ENCODE measurements at regions not wholly inside any gene's neighbourhood (a gene's known extent, or its start where the extent isn't known, plus 50 kb on each side); places are given as distances from the start of the nearest gene placed in this dataset.

DNA sequence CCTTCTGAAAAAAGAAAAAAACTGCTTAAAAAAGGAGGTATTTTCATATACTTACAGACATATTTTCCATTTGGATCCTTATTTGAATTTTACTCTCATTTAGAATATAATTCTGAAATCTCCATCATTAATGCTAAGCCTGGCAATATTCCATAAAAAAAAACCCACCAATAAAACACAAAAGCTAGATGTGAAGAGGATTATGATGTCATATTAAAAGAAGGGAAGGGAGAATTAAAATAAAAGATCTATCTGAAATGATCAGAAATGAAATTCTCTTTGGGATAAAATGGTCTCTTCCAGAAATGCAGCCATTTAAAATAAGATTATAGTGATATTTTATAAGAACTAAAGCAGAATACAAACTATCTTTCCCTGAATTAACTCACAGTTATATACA is 206.7 kb upstream of the CAMK1G start:
- Histone ChIP-seq H3K36me3 (no peaks in the 10 kb centered on the region), H3K4me1 (peaks cover 3% of the 10 kb centered on the region)
- intact Hi-C loops (cut with DNase I), result no loop called here

DNA sequence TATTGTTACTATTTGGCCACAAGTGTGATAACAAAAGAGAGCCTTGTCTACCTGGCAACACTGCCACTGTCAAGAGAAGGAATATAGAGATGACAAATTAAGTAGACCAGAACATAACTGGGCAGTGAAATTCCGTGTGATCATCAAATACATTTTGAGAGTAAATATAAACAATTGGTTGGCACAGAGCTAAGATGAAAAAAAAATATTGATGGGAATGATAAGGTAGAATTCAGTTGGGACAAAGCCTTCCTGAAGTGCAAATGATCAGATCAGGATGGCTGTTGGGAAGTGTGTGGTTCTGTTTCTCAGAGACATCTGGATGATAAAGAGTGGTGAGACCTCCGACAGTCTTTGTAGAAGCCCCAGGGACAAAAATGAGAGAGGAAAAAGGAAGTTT is 205.5 kb upstream of the CAMK1G start:
- peaks cover 15% of the 10 kb centered on the region for H3K4me1 ChIP-seq
- no peak for DNase-seq (ENCODE audit: extremely low spot score in 2 of 2)
- H3K27ac ChIP-seq, result no peak overlapping the region
- no peak overlapping the region for H3K4me3 ChIP-seq
- no peaks in the 10 kb centered on the region for H3K36me3 ChIP-seq
- no peaks in the 10 kb centered on the region for H3K9me3 ChIP-seq
- no peaks in the 10 kb centered on the region for H3K27me3 ChIP-seq
- TF ChIP-seq POLR2AphosphoS5 (IDR thresholded peaks at IDR 0.05; ENCODE audit: insufficient read depth in 1 of 2, low read depth in 1 of 2), result no peak
- TF ChIP-seq, protein P1, sequence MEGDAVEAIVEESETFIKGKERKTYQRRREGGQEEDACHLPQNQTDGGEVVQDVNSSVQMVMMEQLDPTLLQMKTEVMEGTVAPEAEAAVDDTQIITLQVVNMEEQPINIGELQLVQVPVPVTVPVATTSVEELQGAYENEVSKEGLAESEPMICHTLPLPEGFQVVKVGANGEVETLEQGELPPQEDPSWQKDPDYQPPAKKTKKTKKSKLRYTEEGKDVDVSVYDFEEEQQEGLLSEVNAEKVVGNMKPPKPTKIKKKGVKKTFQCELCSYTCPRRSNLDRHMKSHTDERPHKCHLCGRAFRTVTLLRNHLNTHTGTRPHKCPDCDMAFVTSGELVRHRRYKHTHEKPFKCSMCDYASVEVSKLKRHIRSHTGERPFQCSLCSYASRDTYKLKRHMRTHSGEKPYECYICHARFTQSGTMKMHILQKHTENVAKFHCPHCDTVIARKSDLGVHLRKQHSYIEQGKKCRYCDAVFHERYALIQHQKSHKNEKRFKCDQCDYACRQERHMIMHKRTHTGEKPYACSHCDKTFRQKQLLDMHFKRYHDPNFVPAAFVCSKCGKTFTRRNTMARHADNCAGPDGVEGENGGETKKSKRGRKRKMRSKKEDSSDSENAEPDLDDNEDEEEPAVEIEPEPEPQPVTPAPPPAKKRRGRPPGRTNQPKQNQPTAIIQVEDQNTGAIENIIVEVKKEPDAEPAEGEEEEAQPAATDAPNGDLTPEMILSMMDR (IDR thresholded peaks at IDR 0.05), result no peak
- no peak for TF ChIP-seq POLR2A (IDR thresholded peaks at IDR 0.05)
- intact Hi-C loops (cut with DNase I), result no loop called here

More for the DNA sequence above, 206.7 kb upstream of the CAMK1G start:
- Histone ChIP-seq H3K27ac (no peak overlapping the region), H3K27me3 (no peaks in the 10 kb centered on the region), H3K4me3 (no peak overlapping the region), H3K9me3 (no peaks in the 10 kb centered on the region)
- DNase-seq (ENCODE audit: extremely low spot score in 2 of 2), result no peak
- TF ChIP-seq, protein P1 (IDR thresholded peaks at IDR 0.05), result no peak
- no peak for TF ChIP-seq POLR2A (IDR thresholded peaks at IDR 0.05)
- TF ChIP-seq POLR2AphosphoS5 (IDR thresholded peaks at IDR 0.05; ENCODE audit: insufficient read depth in 1 of 2, low read depth in 1 of 2), result no peak

DNA sequence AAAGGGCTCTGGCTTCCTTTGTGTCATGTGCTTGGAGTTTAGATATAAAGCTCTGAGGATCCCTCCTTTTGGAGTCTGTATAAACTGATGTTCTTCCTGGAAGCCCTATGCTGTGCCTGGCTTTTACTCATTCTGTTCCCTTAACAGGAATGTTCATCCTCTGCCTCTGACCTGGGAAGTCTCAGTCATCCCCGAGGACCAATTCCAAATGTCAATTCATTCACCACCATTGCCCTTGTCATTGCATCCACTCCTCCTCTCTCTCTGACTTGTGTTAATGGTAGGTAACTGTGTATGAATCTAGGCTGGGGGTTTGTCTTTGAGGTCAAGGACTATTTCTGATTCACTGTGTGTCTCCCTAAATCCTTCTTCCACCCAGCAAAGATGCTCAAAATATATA is 204.2 kb upstream of the CAMK1G start:
- no peak overlapping the region for H3K4me3 ChIP-seq
- H3K36me3 ChIP-seq, result no peaks in the 10 kb centered on the region
- DNase-seq (ENCODE audit: extremely low spot score in 2 of 2), result no peak
- no peak overlapping the region for H3K27ac ChIP-seq
- H3K4me1 ChIP-seq, result peaks cover 18% of the 10 kb centered on the region
- no peaks in the 10 kb centered on the region for H3K27me3 ChIP-seq
- TF ChIP-seq, protein P1 (IDR thresholded peaks at IDR 0.05), result no peak
- no peak for TF ChIP-seq POLR2AphosphoS5 (IDR thresholded peaks at IDR 0.05; ENCODE audit: insufficient read depth in 1 of 2, low read depth in 1 of 2)
- TF ChIP-seq POLR2A (IDR thresholded peaks at IDR 0.05), result no peak
- intact Hi-C loops (cut with DNase I), result no loop called here
- no peaks in the 10 kb centered on the region for H3K9me3 ChIP-seq

DNA sequence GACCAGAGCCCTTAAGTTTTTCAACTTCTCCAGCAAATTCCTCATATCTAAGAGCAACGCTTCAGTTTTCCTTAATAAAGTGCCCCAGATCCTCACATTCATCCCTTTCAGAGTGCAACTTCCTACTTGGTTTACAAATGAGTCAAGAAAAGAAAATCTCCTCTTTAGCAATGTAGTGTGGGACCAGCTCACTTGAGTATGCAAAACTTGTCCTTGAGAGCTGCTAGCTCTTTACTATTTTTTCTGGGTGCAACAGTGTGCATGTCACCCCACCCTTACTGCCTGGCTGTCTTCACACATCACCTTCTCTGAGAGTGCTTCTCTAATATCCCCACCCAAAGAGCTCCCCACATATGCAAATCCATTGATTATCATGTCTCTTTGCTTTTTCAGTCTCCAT is 203.1 kb upstream of the CAMK1G start:
- TF ChIP-seq POLR2A (IDR thresholded peaks at IDR 0.05), result no peak
- TF ChIP-seq, protein P1 (IDR thresholded peaks at IDR 0.05), result no peak
- TF ChIP-seq POLR2AphosphoS5 (IDR thresholded peaks at IDR 0.05; ENCODE audit: insufficient read depth in 1 of 2, low read depth in 1 of 2), result no peak
- intact Hi-C loops (cut with DNase I), result no loop called here
- Histone ChIP-seq H3K4me1 (peaks cover 18% of the 10 kb centered on the region), H3K9me3 (no peaks in the 10 kb centered on the region), H3K36me3 (no peaks in the 10 kb centered on the region), H3K4me3 (no peak overlapping the region), H3K27me3 (no peaks in the 10 kb centered on the region), H3K27ac (no peak overlapping the region)
- DNase-seq (ENCODE audit: extremely low spot score in 2 of 2), result no peak

DNA sequence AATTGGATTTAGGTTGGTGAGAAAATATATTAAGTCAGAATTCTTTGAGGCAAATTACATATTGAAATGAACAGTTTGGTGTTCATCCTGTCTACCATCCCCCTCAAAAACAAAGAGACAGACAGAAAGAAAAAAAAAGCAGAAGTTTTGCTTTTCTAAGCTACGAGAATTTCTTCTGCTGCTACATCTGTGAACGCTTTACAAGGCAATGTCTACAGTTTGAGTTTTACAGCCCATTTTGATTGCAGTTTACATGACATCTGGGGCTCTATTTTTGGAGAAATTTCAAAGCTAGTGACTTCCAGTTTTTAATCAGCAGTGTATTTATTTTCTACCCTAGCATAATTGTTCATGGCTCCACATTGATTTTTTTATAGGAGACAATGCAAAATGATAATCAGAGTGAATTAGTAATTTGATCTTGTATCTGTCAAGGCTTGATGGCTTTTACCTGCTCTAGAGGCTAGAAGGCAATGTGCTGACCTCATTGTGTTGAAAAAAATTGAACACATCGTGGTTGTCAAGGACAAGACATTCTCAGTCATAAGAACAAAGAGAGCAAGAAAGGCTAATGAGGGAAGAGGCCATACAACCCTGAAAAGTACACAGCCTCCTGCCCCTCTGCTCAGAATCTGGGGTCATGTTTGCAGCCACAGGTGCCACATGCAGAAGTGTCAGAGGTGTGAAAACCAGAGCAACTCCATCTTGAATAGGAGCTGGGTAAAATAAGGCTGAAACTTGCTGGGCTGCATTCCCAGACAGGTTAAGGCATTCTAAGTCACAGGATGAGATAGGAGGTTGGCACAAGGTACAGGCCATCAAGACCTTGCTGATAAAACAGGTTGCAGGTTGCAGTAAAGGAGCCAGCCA is 201.0 kb upstream of the CAMK1G start:
- H3K27me3 ChIP-seq, result no peaks in the 10 kb centered on the region
- H3K4me3 ChIP-seq, result no peak overlapping the region
- H3K4me1 ChIP-seq, result peaks cover 18% of the 10 kb centered on the region
- H3K36me3 ChIP-seq, result no peaks in the 10 kb centered on the region
- H3K9me3 ChIP-seq, result no peaks in the 10 kb centered on the region
- no peak for DNase-seq (ENCODE audit: extremely low spot score in 2 of 2)
- TF ChIP-seq, protein P1 (IDR thresholded peaks at IDR 0.05), result no peak
- TF ChIP-seq POLR2AphosphoS5 (IDR thresholded peaks at IDR 0.05; ENCODE audit: insufficient read depth in 1 of 2, low read depth in 1 of 2) (no peak), POLR2A (IDR thresholded peaks at IDR 0.05) (no peak)
- H3K27ac ChIP-seq, result no peak overlapping the region
- intact Hi-C loops (cut with DNase I), result no loop called here
